ENCODE measurements at regions not wholly inside any gene's neighbourhood (a gene's known extent, or its start where the extent isn't known, plus 50 kb on each side); places are given as distances from the start of the nearest gene placed in this dataset.
"Not testable (repeated sequence)": the region's sequence is repeated elsewhere in the genome, so short reads cannot be mapped to it uniquely, and the experiment has no call there.

DNA sequence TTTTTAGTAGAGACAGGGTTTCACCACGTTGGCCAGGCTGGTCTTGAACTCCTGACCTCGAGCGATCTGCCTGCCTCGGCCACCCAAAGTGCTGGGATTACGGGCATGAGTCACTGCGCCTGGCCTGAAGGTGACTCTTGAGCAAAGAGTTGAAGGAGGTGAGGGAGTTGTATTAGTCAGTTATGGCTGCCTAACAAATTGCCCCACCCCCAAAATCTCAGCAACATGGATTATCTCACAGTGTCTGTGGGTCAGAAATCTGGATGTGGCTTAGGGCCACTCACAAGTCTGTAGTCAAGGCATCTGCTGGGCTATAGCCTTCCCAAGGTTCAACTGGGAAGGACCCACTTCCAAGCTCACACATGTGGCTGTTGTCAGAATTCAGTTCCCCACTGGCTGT lies 52.8 kb upstream of the ADGRE5 start:
- H3K9me3 ChIP-seq (replicated peaks in 1 of 3) = no peaks in the 10 kb centered on the region
- no peak for DNase-seq
- intact Hi-C loops (cut with DNase I) = no loop called here
- TF ChIP-seq POLR2A (IDR thresholded peaks at IDR 0.05) = no peak
- TF ChIP-seq, protein P1, sequence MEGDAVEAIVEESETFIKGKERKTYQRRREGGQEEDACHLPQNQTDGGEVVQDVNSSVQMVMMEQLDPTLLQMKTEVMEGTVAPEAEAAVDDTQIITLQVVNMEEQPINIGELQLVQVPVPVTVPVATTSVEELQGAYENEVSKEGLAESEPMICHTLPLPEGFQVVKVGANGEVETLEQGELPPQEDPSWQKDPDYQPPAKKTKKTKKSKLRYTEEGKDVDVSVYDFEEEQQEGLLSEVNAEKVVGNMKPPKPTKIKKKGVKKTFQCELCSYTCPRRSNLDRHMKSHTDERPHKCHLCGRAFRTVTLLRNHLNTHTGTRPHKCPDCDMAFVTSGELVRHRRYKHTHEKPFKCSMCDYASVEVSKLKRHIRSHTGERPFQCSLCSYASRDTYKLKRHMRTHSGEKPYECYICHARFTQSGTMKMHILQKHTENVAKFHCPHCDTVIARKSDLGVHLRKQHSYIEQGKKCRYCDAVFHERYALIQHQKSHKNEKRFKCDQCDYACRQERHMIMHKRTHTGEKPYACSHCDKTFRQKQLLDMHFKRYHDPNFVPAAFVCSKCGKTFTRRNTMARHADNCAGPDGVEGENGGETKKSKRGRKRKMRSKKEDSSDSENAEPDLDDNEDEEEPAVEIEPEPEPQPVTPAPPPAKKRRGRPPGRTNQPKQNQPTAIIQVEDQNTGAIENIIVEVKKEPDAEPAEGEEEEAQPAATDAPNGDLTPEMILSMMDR (IDR thresholded peaks at IDR 0.05) = no peak
- H3K4me1 ChIP-seq (replicated peaks in 1 of 2) = no peaks in the 10 kb centered on the region
- no peak overlapping the region for H3K27ac ChIP-seq
- H3K4me3 ChIP-seq = no peak overlapping the region
- H3K36me3 ChIP-seq (replicated peaks in 1 of 2) = no peaks in the 10 kb centered on the region
- WGBS, 4 donors = 61 to 100% (median 82%) methylated on average over 3 to 6 of the region's 6 CpGs
- no peaks in the 10 kb centered on the region for H3K27me3 ChIP-seq

DNA sequence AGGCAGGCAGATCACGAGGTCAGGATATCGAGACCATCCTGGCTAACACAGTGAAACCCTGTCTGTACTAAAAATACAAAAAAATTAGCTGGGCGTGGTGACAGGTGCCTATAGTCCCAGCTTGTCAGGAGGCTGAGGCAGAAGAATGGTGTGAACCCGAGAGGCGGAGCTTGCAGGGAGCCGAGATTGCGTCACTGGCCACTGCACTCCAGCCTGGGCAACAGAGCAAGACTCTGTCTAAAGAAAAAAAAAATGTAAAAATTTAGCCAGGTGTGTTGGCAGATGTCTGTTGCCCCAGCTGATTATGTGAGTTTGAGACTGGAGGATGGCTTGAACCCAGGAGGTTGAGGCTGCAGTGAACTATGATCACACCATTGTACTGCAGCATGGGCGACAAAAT lies 54.2 kb upstream of the ADGRE5 start:
- 58 to 87% (median 82%) methylated on average over 8 of the region's 8 CpGs for whole genome bisulfite sequencing, 4 donors
- H3K4me3 ChIP-seq; H3K27ac ChIP-seq; H3K9me3 ChIP-seq (replicated peaks in 1 of 3); intact Hi-C loops (cut with DNase I); DNase-seq; H3K4me1 ChIP-seq (replicated peaks in 1 of 2); H3K36me3 ChIP-seq (replicated peaks in 1 of 2); H3K27me3 ChIP-seq: not testable (repeated sequence)

DNA sequence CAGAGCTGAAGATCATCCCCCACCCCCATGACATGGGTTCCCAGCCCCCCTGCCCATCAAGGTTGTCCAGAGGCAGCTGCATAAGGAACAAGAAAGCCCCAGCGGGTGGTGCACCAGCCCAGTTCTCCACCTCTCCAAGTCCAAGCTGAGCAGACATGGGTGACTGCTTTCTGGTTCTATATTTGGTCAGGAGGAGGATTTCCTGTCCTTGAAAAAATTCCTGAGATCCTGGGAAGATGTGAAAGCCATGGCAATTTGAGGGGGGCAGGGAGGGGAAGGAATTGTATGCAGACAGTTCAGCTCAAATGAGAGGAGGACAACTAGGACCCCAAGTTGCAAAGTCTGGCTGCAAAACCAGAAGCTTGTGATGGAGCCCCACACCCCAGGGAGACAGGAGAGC lies 55.4 kb upstream of the ADGRE5 start:
- no peak for DNase-seq
- intact Hi-C loops (cut with DNase I) = no loop called here

DNA sequence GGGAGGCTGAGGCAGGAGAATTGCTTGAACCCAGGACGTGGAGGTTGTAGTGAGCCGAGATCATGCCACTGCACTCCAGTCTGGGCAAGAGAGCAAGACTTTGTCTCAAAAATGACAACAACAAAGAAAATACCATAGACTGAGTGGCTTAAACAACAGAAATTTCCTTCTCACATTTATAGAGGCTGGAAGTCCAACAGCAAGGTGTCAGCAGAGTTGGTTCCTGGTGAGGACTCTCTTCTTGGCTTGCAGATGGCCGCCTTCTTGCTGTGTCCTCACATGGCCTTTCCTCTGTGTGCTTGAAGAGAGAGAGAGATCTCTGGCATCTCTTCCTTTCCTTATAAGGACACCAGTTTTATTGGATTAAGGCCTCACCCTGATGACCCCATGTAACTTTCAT lies 56.1 kb upstream of the ADGRE5 start:
- intact Hi-C loops (cut with DNase I) = no loop called here

More for the DNA sequence above, 55.4 kb upstream of the ADGRE5 start:
- Histone ChIP-seq H3K36me3 (replicated peaks in 1 of 2) (no peaks in the 10 kb centered on the region), H3K27ac (no peak overlapping the region), H3K4me1 (replicated peaks in 1 of 2) (no peaks in the 10 kb centered on the region), H3K4me3 (no peak overlapping the region), H3K9me3 (replicated peaks in 1 of 3) (no peaks in the 10 kb centered on the region), H3K27me3 (no peaks in the 10 kb centered on the region)
- TF ChIP-seq, protein P1 (IDR thresholded peaks at IDR 0.05) = no peak
- no peak for TF ChIP-seq POLR2A (IDR thresholded peaks at IDR 0.05)
- 65 to 78% (median 68%) methylated on average over 1 of the region's 1 CpG; no CpG with 5 or more reads in 1 of the 4 donors for WGBS, 4 donors

DNA sequence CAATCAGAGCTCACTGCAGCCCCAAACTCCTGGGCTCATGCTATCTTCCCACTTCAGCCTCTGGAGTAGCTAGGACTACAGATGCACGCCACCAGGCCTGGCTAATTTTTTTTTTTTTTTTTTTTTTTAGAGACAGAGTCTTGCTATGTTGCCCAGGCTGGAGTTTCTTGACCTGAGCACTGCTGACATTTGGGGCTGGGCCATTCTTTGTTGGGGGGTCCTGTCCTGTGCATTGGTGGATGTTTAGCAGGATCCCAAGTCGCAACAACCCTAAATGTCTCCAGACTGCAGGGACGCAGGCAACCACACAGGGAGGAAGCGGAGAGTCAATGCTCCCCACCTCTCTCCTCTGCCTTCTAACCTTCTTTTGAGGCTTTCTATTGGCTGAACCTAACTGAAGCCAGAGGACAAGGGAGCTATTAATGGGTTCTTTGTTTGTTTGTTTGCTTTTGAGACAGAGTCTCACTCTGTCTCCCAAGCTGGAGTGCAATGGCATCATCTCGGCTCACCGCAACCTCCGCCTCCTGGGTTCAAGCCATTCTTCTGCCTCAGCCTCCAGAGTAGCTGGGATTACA lies 58.3 kb upstream of the ADGRE5 start:
- TF ChIP-seq, protein P1 (IDR thresholded peaks at IDR 0.05) = no peak
- no peak for TF ChIP-seq POLR2A (IDR thresholded peaks at IDR 0.05)
- Histone ChIP-seq H3K4me3 (no peak overlapping the region), H3K36me3 (replicated peaks in 1 of 2) (no peaks in the 10 kb centered on the region), H3K27me3 (peaks cover 2% of the 10 kb centered on the region), H3K9me3 (replicated peaks in 1 of 3) (no peaks in the 10 kb centered on the region), H3K27ac (no peak overlapping the region), H3K4me1 (replicated peaks in 1 of 2) (no peaks in the 10 kb centered on the region)
- intact Hi-C loops (cut with DNase I) = no loop called here
- no peak for DNase-seq
- 73 to 86% (median 83%) methylated on average over 7 of the region's 7 CpGs for WGBS, 4 donors

More for the DNA sequence above, 56.1 kb upstream of the ADGRE5 start:
- Histone ChIP-seq H3K27me3 (no peaks in the 10 kb centered on the region), H3K4me1 (replicated peaks in 1 of 2) (no peaks in the 10 kb centered on the region), H3K27ac (no peak overlapping the region), H3K4me3 (no peak overlapping the region), H3K9me3 (replicated peaks in 1 of 3) (no peaks in the 10 kb centered on the region), H3K36me3 (replicated peaks in 1 of 2) (no peaks in the 10 kb centered on the region)
- TF ChIP-seq, protein P1 (IDR thresholded peaks at IDR 0.05) = no peak
- no peak for TF ChIP-seq POLR2A (IDR thresholded peaks at IDR 0.05)
- WGBS, 4 donors = 87 to 98% (median 93%) methylated on average over 3 of the region's 3 CpGs
- no peak for DNase-seq

Measured in adrenal gland (tissue), 9 donors.